ENCODE measurements at regions not wholly inside any gene's neighbourhood (a gene's known extent, or its start where the extent isn't known, plus 50 kb on each side); places are given as distances from the start of the nearest gene placed in this dataset.

- no peak for TF ChIP-seq CTCF (IDR thresholded peaks at IDR 0.05)
- TF ChIP-seq POLR2A (IDR thresholded peaks at IDR 0.05), result no peak
Observed at GRCh38 chr16:6453742-6454141, 878.9 kb upstream of the RBFOX1 start.

All from breast epithelium (tissue), 3 donors.